ENCODE measurements at regions not wholly inside any gene's neighbourhood (a gene's known extent, or its start where the extent isn't known, plus 50 kb on each side); places are given as distances from the start of the nearest gene placed in this dataset.

- TF ChIP-seq CTCF (IDR thresholded peaks at IDR 0.05; ENCODE audit: control insufficient read depth, extremely low read depth, insufficient read depth): no peak
- no peak overlapping the region for H3K4me3 ChIP-seq (ENCODE audit: low read depth, low read length)
- DNase-seq (ENCODE audit: low read depth): no peak
Observed at GRCh38 chr5:6069496-6070185, 308.7 kb downstream of the MED10 start.

- no peak overlapping the region for H3K4me3 ChIP-seq (ENCODE audit: low read depth, low read length)
- no peak for DNase-seq (ENCODE audit: low read depth)
- TF ChIP-seq CTCF (IDR thresholded peaks at IDR 0.05; ENCODE audit: control insufficient read depth, extremely low read depth, insufficient read depth): no peak
Observed at GRCh38 chr5:6066016-6066415, 312.3 kb downstream of the MED10 start.

GRCh38 chr5:6059137-6059800 lies 319.1 kb downstream of the MED10 start:
- no peak for TF ChIP-seq CTCF (IDR thresholded peaks at IDR 0.05; ENCODE audit: control insufficient read depth, extremely low read depth, insufficient read depth)
- no peak overlapping the region for H3K4me3 ChIP-seq (ENCODE audit: low read depth, low read length)
- DNase-seq (ENCODE audit: low read depth): no peak

GRCh38 chr5:6058055-6058715 lies 320.2 kb downstream of the MED10 start:
- no peak for TF ChIP-seq CTCF (IDR thresholded peaks at IDR 0.05; ENCODE audit: control insufficient read depth, extremely low read depth, insufficient read depth)
- no peak for DNase-seq (ENCODE audit: low read depth)

GRCh38 chr5:6056280-6056679 lies 322.1 kb downstream of the MED10 start:
- TF ChIP-seq CTCF (IDR thresholded peaks at IDR 0.05; ENCODE audit: control insufficient read depth, extremely low read depth, insufficient read depth): no peak
- no peak overlapping the region for H3K4me3 ChIP-seq (ENCODE audit: low read depth, low read length)
- no peak for DNase-seq (ENCODE audit: low read depth)

More at GRCh38 chr5:6058055-6058715, 320.2 kb downstream of the MED10 start:
- H3K4me3 ChIP-seq (ENCODE audit: low read depth, low read length): no peak overlapping the region

- no peak overlapping the region for H3K4me3 ChIP-seq (ENCODE audit: low read depth, low read length)
- no peak for TF ChIP-seq CTCF (IDR thresholded peaks at IDR 0.05; ENCODE audit: control insufficient read depth, extremely low read depth, insufficient read depth)
- no peak for DNase-seq (ENCODE audit: low read depth)
Observed at GRCh38 chr5:6049662-6050061, 328.7 kb downstream of the MED10 start.
